GM12891 (cell line): ENCODE measurements at regions not wholly inside any gene's neighbourhood (a gene's known extent, or its start where the extent isn't known, plus 50 kb on each side); places are given as distances from the start of the nearest gene placed in this dataset.

ENCODE experiments used
- PAX5 ChIP-seq: IDR thresholded peaks from 2 replicates; pipeline ENCODE4 v1.6.1; 2011; ENCODE audit warnings: low read length, moderate library complexity, mild to moderate bottlenecking; ENCODE audit not compliant: insufficient read depth, severe bottlenecking
- POLR2A ChIP-seq: IDR thresholded peaks from 2 replicates; pipeline ENCODE4 v1.6.1; 2011; ENCODE audit warnings: low read depth, low read length, control low read depth
- POLR2AphosphoS5 ChIP-seq: IDR thresholded peaks from 2 replicates; pipeline ENCODE4 v1.6.1; 2011; ENCODE audit warnings: low read depth, low read length, control low read depth
- POU2F2 ChIP-seq: IDR thresholded peaks from 2 replicates; pipeline ENCODE4 v1.6.1; 2011; ENCODE audit warnings: low read depth, mild to moderate bottlenecking, control low read depth, low read length, moderate library complexity
- SPI1 ChIP-seq: IDR thresholded peaks from 2 replicates; pipeline ENCODE4 v1.6.1; 2011; ENCODE audit warnings: low read depth, low read length, control low read depth
- TAF1 ChIP-seq: IDR thresholded peaks from 2 replicates; pipeline ENCODE4 v1.6.1; 2011; ENCODE audit warnings: low read depth, low read length, control low read depth

DNA sequence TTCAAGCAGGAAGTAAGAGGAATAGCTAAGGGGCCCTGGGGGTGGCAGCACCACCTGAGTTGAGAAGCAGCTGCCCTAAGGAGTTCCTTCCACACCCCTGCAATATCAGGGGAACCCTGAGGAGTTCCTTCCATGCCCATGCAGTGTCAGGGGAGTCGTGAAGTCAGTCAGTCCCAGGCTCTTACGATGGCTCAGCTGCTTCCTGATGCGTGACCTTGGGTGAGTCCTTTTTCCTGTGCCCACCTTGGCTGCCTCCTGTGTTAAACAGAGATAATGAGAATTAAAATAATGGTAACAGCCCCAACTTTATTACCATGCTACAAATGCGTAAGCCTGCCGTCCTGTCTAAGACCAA lies 181.1 kb downstream of the MIAT start:
- TF ChIP-seq TAF1 (no peak), POLR2A (no peak), POLR2AphosphoS5 (no peak), POU2F2 (no peak), PAX5 (no peak), SPI1 (no peak)
